HepG2 (cell line): ENCODE measurements at regions not wholly inside any gene's neighbourhood (a gene's known extent, or its start where the extent isn't known, plus 50 kb on each side); places are given as distances from the start of the nearest gene placed in this dataset.

Source experiments
- ARID4A ChIP-seq: sonication (generic); formaldehyde crosslinking; IDR thresholded peaks from 2 replicates; pipeline ENCODE4 v1.5.0; 2020; ENCODE audit warnings: mild to moderate bottlenecking, missing genetic modification reagents, borderline replicate concordance
- MBD4 ChIP-seq: IDR thresholded peaks from 2 replicates; pipeline ENCODE4 v1.6.1; 2012; ENCODE audit warnings: low read length, inconsistent platforms, borderline replicate concordance
- ZFP37 ChIP-seq: sonication (generic); formaldehyde crosslinking; IDR thresholded peaks from 2 replicates; pipeline ENCODE4 v1.4.0; 2020; ENCODE audit warnings: missing genetic modification reagents, borderline replicate concordance
- ZFP41 ChIP-seq: sonication (generic); formaldehyde crosslinking; IDR thresholded peaks from 2 replicates; pipeline ENCODE4 v1.4.0; 2020; ENCODE audit warnings: mild to moderate bottlenecking, missing genetic modification reagents, borderline replicate concordance
- ZNF180 ChIP-seq: sonication (generic); formaldehyde crosslinking; IDR thresholded peaks from 2 replicates; pipeline ENCODE4 v1.4.0; 2020; ENCODE audit warnings: low read depth, missing genetic modification reagents, borderline replicate concordance
- ZNF503 ChIP-seq: sonication (generic); formaldehyde crosslinking; IDR thresholded peaks from 2 replicates; pipeline ENCODE4 v1.4.0; 2020; ENCODE audit warnings: missing genetic modification reagents

- TF ChIP-seq ZNF503: no peak
- no peak for TF ChIP-seq ZFP41 (CRISPR knock-in tag)
- TF ChIP-seq ZFP37: no peak
- TF ChIP-seq ZNF180 (CRISPR knock-in tag): no peak
- no peak for TF ChIP-seq MBD4
- TF ChIP-seq ARID4A (CRISPR knock-in tag): no peak
Measured at GRCh38 chr1:209010475-209011230, 572.9 kb upstream of the CAMK1G start (continued).
